ENCODE measurements at regions not wholly inside any gene's neighbourhood (a gene's known extent, or its start where the extent isn't known, plus 50 kb on each side); places are given as distances from the start of the nearest gene placed in this dataset.
A peak's percentile ranks its signal among the peaks of the same experiment; 100 is the strongest.

DNA sequence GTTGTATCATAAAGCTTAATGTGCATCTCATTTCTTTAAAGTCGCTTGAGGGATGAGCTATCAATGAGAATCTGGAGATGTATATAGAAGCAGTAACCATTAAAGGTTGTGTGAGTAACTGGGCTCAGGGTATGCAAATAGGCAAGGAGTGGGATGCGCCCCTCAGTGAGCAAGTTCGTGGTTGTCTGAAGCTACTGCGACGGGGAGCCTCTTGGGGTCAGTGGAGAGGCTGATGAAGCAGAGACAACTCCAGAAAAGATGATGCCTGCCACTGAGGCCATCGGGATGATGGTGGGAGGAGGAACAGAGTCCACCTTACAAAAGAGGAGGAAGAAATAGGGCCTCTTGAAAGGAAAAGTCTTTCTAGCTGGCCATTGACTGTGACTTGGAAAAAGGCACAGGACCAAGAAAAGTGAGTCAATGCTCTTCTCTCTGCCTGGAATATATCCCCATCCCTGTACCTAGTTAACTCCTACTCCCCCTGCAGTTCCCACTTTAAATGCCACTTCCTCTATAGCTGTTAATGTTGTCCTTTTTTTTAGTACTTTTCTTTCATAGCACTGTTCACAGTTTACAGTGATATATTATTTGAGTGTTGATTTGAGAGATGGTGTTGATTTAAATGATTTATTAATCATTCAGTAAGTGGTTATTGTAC is 51.4 kb upstream of the LSM6 start:
- peak; percentile 95 for DNase-seq
- Histone ChIP-seq H2AFZ (ENCODE audit: low read length) (peak overlapping the region; percentile 25; the same call in 1 of the 2 replicates), H3K9ac (ENCODE audit: low read length) (peak overlapping the region; percentile 63), H3K79me2 (ENCODE audit: low read length) (peaks cover 36% of the 10 kb centered on the region), H3K4me3 (ENCODE audit: low read length) (peak overlapping the region; percentile 63), H3K27ac (ENCODE audit: low read length) (peak overlapping the region; percentile 91), H3K4me2 (ENCODE audit: low read depth, low read length, poor library complexity, severe bottlenecking) (peak overlapping the region; percentile 79), H3K27me3 (ENCODE audit: low read length) (no peaks in the 10 kb centered on the region), H3K36me3 (ENCODE audit: insufficient read depth, low read length) (peaks cover 20% of the 10 kb centered on the region; the same call in 1 of the 2 replicates), H3K9me2 (replicated peaks; ENCODE audit: insufficient read depth, low read length) (no peaks in the 10 kb centered on the region), H3K4me1 (ENCODE audit: low read length) (peaks cover 98% of the 10 kb centered on the region), H4K20me1 (ENCODE audit: insufficient read depth, low read depth, low read length) (no peaks in the 10 kb centered on the region), H3K9me3 (ENCODE audit: low read length) (no peaks in the 10 kb centered on the region)

DNA sequence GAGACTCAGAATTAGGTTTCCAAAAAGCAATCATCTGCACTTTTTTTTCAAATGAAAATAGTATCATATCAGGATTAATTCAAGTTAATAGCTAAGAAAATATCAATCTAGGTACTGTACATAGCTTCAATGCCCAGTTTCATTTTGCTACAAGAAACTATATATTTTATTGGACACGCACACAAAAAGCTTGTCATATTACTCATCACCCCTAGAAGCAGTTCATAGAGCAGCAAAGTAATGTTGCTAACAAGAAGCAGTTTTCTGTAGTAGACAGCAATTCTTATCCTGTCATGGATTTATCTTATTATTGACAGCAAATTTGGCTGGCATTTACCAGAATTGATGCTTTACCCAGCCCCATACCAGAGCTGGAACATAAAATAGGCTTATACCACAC is 52.3 kb upstream of the LSM6 start:
- no peaks in the 10 kb centered on the region for H3K27me3 ChIP-seq (ENCODE audit: low read length)
- peaks cover 96% of the 10 kb centered on the region for H3K4me1 ChIP-seq (ENCODE audit: low read length)
- peak overlapping the region; percentile 79 for H3K4me2 ChIP-seq (ENCODE audit: low read depth, low read length, poor library complexity, severe bottlenecking)
- H2AFZ ChIP-seq (ENCODE audit: low read length) = peak overlapping the region; percentile 25
- H3K36me3 ChIP-seq (ENCODE audit: insufficient read depth, low read length) = peaks cover 30% of the 10 kb centered on the region
- no peaks in the 10 kb centered on the region for H3K9me3 ChIP-seq (ENCODE audit: low read length)
- peak overlapping the region; percentile 91 for H3K27ac ChIP-seq (ENCODE audit: low read length)
- DNase-seq = no peak
- H3K4me3 ChIP-seq (ENCODE audit: low read length) = peak overlapping the region; percentile 63
- H3K9ac ChIP-seq (ENCODE audit: low read length) = peak overlapping the region; percentile 63
- H3K9me2 ChIP-seq (replicated peaks; ENCODE audit: insufficient read depth, low read length) = no peaks in the 10 kb centered on the region
- H4K20me1 ChIP-seq (ENCODE audit: insufficient read depth, low read depth, low read length) = no peaks in the 10 kb centered on the region
- H3K79me2 ChIP-seq (ENCODE audit: low read length) = peaks cover 45% of the 10 kb centered on the region

DNA sequence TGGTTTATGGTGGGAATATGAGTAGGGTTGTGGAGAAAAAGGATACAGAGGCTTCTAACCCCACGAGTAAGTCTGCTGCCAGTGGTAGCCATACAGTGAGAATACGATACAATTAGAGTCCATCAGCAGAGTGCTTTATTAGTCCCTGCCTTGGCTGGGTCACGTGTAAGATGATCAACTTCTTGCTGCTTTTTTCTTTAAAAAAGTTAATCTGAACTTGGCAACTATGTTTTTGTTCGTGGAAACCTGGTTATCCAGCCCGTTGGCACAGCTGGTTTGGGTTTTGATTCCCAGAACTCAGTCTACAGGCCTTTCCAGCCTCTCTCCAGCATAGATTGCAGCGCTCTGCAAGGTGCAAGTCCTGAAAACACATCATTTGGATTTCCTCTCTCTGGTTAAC is 53.1 kb upstream of the LSM6 start:
- Histone ChIP-seq H3K4me2 (ENCODE audit: low read depth, low read length, poor library complexity, severe bottlenecking) (peak overlapping the region; percentile 79), H3K36me3 (ENCODE audit: insufficient read depth, low read length) (peaks cover 35% of the 10 kb centered on the region), H3K4me3 (ENCODE audit: low read length) (peak overlapping the region; percentile 63), H3K79me2 (ENCODE audit: low read length) (peaks cover 52% of the 10 kb centered on the region), H2AFZ (ENCODE audit: low read length) (0 out of 2 replicates have a peak overlapping the region, but pooled peaks have one; percentile 25), H3K4me1 (ENCODE audit: low read length) (peaks cover 90% of the 10 kb centered on the region), H3K27ac (ENCODE audit: low read length) (peak overlapping the region; percentile 91), H3K9me2 (replicated peaks; ENCODE audit: insufficient read depth, low read length) (no peaks in the 10 kb centered on the region), H3K9ac (ENCODE audit: low read length) (peak overlapping the region; percentile 63), H3K27me3 (ENCODE audit: low read length) (no peaks in the 10 kb centered on the region), H4K20me1 (ENCODE audit: insufficient read depth, low read depth, low read length) (no peaks in the 10 kb centered on the region), H3K9me3 (ENCODE audit: low read length) (no peaks in the 10 kb centered on the region)
- peak; percentile 62 for DNase-seq

DNA sequence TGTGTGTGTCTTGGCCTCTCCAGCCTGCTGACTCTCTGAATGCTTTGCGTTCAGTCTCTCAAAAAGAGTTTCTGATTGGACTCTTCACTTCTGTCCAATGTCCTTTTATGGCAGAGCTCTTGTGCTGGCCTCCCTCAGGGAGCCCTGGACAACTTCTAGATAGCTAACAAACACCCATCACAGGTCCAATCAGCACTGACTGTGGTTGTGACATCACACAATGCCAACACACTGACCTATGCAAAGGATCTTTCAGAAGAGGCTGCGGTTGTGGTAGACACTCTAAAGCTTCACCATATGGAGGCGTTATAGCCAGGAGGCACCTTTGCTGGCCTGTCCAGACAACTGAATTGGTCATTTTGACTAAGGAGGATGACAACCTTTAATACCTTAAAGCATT is 53.8 kb upstream of the LSM6 start:
- DNase-seq = peak; percentile 93
- Histone ChIP-seq H3K9ac (ENCODE audit: low read length) (peak overlapping the region; percentile 63), H3K4me2 (ENCODE audit: low read depth, low read length, poor library complexity, severe bottlenecking) (peak overlapping the region; percentile 79), H3K36me3 (ENCODE audit: insufficient read depth, low read length) (peaks cover 42% of the 10 kb centered on the region), H4K20me1 (ENCODE audit: insufficient read depth, low read depth, low read length) (no peaks in the 10 kb centered on the region), H3K9me2 (replicated peaks; ENCODE audit: insufficient read depth, low read length) (no peaks in the 10 kb centered on the region), H3K27ac (ENCODE audit: low read length) (peak overlapping the region; percentile 91), H3K9me3 (ENCODE audit: low read length) (no peaks in the 10 kb centered on the region), H3K27me3 (ENCODE audit: low read length) (no peaks in the 10 kb centered on the region), H3K4me3 (ENCODE audit: low read length) (peak overlapping the region; percentile 63), H2AFZ (ENCODE audit: low read length) (no peak overlapping the region; the same call in 1 of the 2 replicates), H3K79me2 (ENCODE audit: low read length) (peaks cover 52% of the 10 kb centered on the region), H3K4me1 (ENCODE audit: low read length) (peaks cover 90% of the 10 kb centered on the region)

DNA sequence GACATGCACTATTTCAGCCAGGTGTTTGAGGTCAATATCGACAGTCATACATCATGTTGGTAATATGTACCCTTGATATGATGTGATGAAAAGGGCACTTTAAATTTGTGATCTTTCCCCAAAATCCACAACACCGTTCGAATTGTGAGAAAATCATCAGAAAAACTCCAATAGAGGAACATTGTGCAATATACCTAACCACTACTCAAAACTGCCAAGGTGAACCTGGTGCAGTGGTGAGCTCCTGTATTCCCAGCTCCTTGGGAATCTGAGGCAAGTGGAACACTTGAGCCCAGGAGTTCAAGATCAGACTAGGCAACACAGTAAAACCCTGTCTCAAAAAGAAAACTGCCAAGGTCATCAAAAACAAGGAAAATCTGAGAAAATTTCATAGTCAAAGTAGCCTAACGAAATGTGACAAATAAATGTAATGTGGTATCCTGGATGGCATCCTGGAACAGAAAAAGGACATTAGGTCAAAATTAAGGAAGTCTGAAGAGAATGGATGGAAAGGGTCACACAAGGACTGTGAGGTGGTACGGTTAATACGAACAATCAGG is 55.6 kb upstream of the LSM6 start:
- Histone ChIP-seq H3K4me1 (ENCODE audit: low read length) (peaks cover 81% of the 10 kb centered on the region), H3K79me2 (ENCODE audit: low read length) (peaks cover 39% of the 10 kb centered on the region), H3K4me2 (ENCODE audit: low read depth, low read length, poor library complexity, severe bottlenecking) (peak overlapping the region; percentile 79), H3K9ac (ENCODE audit: low read length) (peak overlapping the region; percentile 63), H4K20me1 (ENCODE audit: insufficient read depth, low read depth, low read length) (no peaks in the 10 kb centered on the region), H3K36me3 (ENCODE audit: insufficient read depth, low read length) (peaks cover 33% of the 10 kb centered on the region), H3K4me3 (ENCODE audit: low read length) (peak overlapping the region; percentile 63), H3K27ac (ENCODE audit: low read length) (peak overlapping the region; percentile 91), H3K27me3 (ENCODE audit: low read length) (no peaks in the 10 kb centered on the region), H2AFZ (ENCODE audit: low read length) (no peak overlapping the region), H3K9me2 (replicated peaks; ENCODE audit: insufficient read depth, low read length) (no peaks in the 10 kb centered on the region), H3K9me3 (ENCODE audit: low read length) (no peaks in the 10 kb centered on the region)
- DNase-seq = no peak

DNA sequence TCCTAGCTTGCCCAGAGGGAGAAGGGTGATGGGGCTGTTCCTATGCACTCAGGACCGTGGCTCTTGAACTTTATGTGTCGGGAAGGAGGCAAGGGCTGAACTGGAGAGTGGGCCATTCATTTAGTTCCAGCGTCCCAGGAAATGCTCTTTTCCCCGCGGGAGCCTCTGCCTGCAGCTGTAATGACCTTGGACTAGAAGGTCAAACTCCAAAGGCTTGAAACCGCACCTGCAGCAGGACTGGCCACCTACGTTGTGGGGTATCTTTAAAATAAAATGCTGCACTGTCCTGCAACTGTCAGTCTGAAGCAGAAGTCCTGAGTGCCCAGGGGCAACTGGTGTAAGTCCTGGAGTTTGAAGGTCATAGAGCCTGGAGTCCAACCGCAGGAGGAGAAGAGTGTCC is 61.5 kb upstream of the LSM6 start:
- no peaks in the 10 kb centered on the region for H3K27me3 ChIP-seq (ENCODE audit: low read length)
- H3K4me3 ChIP-seq (ENCODE audit: low read length) = no peak overlapping the region
- H3K4me2 ChIP-seq (ENCODE audit: low read depth, low read length, poor library complexity, severe bottlenecking) = no peak overlapping the region
- H3K9me2 ChIP-seq (replicated peaks; ENCODE audit: insufficient read depth, low read length) = no peaks in the 10 kb centered on the region
- H3K9me3 ChIP-seq (ENCODE audit: low read length) = no peaks in the 10 kb centered on the region
- peaks cover 29% of the 10 kb centered on the region for H3K36me3 ChIP-seq (ENCODE audit: insufficient read depth, low read length)
- peaks cover 53% of the 10 kb centered on the region for H3K4me1 ChIP-seq (ENCODE audit: low read length)
- H3K27ac ChIP-seq (ENCODE audit: low read length) = no peak overlapping the region
- no peak for DNase-seq
- H3K9ac ChIP-seq (ENCODE audit: low read length) = no peak overlapping the region
- H3K79me2 ChIP-seq (ENCODE audit: low read length) = peaks cover 19% of the 10 kb centered on the region
- no peaks in the 10 kb centered on the region for H4K20me1 ChIP-seq (ENCODE audit: insufficient read depth, low read depth, low read length)
- H2AFZ ChIP-seq (ENCODE audit: low read length) = no peak overlapping the region

DNA sequence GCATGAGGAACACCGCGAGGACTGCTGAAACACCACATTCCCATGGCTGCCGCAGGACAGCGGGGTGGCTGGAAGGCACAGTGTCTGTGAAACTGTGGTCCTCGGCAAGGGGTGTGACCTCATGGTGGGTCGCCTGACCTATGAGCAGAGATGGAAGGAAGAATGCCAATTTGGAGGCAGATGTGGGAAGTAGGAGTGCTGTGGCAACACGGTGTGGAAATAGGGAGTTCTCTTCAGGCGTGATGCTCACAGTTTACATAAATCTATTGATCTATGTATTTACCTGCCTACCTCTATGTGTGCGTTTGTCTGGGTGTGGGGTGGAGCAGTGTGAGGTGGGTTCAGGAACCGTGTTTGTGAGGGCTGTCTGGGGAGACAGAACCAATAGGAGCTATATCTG is 62.3 kb upstream of the LSM6 start:
- H3K27ac ChIP-seq (ENCODE audit: low read length) = no peak overlapping the region
- H2AFZ ChIP-seq (ENCODE audit: low read length) = no peak overlapping the region
- H3K4me1 ChIP-seq (ENCODE audit: low read length) = peaks cover 47% of the 10 kb centered on the region
- no peak overlapping the region for H3K4me3 ChIP-seq (ENCODE audit: low read length)
- H3K4me2 ChIP-seq (ENCODE audit: low read depth, low read length, poor library complexity, severe bottlenecking) = peak overlapping the region; percentile 46
- no peaks in the 10 kb centered on the region for H3K27me3 ChIP-seq (ENCODE audit: low read length)
- no peak overlapping the region for H3K9ac ChIP-seq (ENCODE audit: low read length)
- H3K9me2 ChIP-seq (replicated peaks; ENCODE audit: insufficient read depth, low read length) = no peaks in the 10 kb centered on the region
- no peaks in the 10 kb centered on the region for H4K20me1 ChIP-seq (ENCODE audit: insufficient read depth, low read depth, low read length)
- H3K79me2 ChIP-seq (ENCODE audit: low read length) = peaks cover 10% of the 10 kb centered on the region; the same call in 1 of the 2 replicates
- no peak for DNase-seq
- peaks cover 20% of the 10 kb centered on the region for H3K36me3 ChIP-seq (ENCODE audit: insufficient read depth, low read length)
- no peaks in the 10 kb centered on the region for H3K9me3 ChIP-seq (ENCODE audit: low read length)

DNA sequence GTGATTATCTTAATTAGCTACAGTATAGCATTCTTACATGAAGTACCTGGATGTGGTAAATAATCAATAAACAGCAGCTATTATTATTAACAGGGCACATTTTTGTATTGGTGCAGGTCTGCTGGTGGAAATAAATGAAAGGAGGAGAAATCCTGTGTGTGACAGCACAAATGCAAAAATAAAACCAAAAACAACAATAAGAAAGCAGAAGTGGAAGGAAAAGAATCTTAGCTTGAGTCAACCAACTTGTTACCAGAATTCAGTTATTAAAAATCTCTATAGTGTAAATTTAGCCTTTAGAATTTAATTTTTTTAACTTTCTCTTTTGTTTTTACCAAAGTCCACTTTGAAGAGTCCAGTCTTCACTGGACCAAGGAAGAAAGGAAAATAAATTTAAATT is 63.1 kb upstream of the LSM6 start:
- no peak for DNase-seq
- Histone ChIP-seq H3K9me3 (ENCODE audit: low read length) (no peaks in the 10 kb centered on the region), H3K36me3 (ENCODE audit: insufficient read depth, low read length) (peaks cover 15% of the 10 kb centered on the region), H3K27ac (ENCODE audit: low read length) (peak overlapping the region; percentile 69), H3K4me3 (ENCODE audit: low read length) (no peak overlapping the region), H3K9ac (ENCODE audit: low read length) (no peak overlapping the region), H3K79me2 (ENCODE audit: low read length) (peaks cover 3% of the 10 kb centered on the region; the same call in 1 of the 2 replicates), H4K20me1 (ENCODE audit: insufficient read depth, low read depth, low read length) (no peaks in the 10 kb centered on the region), H3K4me1 (ENCODE audit: low read length) (peaks cover 44% of the 10 kb centered on the region), H2AFZ (ENCODE audit: low read length) (no peak overlapping the region), H3K4me2 (ENCODE audit: low read depth, low read length, poor library complexity, severe bottlenecking) (peak overlapping the region; percentile 46), H3K27me3 (ENCODE audit: low read length) (no peaks in the 10 kb centered on the region), H3K9me2 (replicated peaks; ENCODE audit: insufficient read depth, low read length) (no peaks in the 10 kb centered on the region)

All from Karpas-422 (cell line).